IPS-18a (cell line): ENCODE measurements at regions not wholly inside any gene's neighbourhood (a gene's known extent, or its start where the extent isn't known, plus 50 kb on each side); places are given as distances from the start of the nearest gene placed in this dataset.

Source experiments
- H3K27ac ChIP-seq: one replicate; pipeline ENCODE4 v1.5.1; 2013; ENCODE audit warnings: low read length
- H3K27me3 ChIP-seq: one replicate; pipeline ENCODE4 v1.6.1; 2013; ENCODE audit warnings: mild to moderate bottlenecking, low read length; ENCODE audit not compliant: control insufficient read depth, insufficient read depth
- H3K36me3 ChIP-seq: one replicate; pipeline ENCODE4 v1.6.1; 2013; ENCODE audit warnings: low read depth, low read length; ENCODE audit not compliant: control insufficient read depth
- H3K4me1 ChIP-seq: one replicate; pipeline ENCODE4 v1.6.1; 2013; ENCODE audit warnings: low read depth, low read length; ENCODE audit not compliant: control insufficient read depth
- H3K4me3 ChIP-seq: one replicate; pipeline ENCODE4 v1.5.1; 2013; ENCODE audit warnings: low read length
- H3K9ac ChIP-seq: one replicate; pipeline ENCODE4 v1.6.1; 2013; ENCODE audit warnings: mild to moderate bottlenecking, low read length, moderate library complexity
- H3K9me3 ChIP-seq: one replicate; pipeline ENCODE4 v1.6.1; 2013; ENCODE audit warnings: low read depth, low read length; ENCODE audit not compliant: control insufficient read depth

- Histone ChIP-seq H3K27ac (no peak overlapping the region), H3K36me3 (no peaks in the 10 kb centered on the region), H3K27me3 (no peaks in the 10 kb centered on the region), H3K4me3 (no peak overlapping the region), H3K9me3 (no peaks in the 10 kb centered on the region), H3K4me1 (no peaks in the 10 kb centered on the region), H3K9ac (no peak overlapping the region)
These were observed 51.4 kb upstream of the ESX1 start for GRCh38 chrX:104306180-104306579.
